Keratinocyte (primary cell): ENCODE measurements at regions not wholly inside any gene's neighbourhood (a gene's known extent, or its start where the extent isn't known, plus 50 kb on each side); places are given as distances from the start of the nearest gene placed in this dataset.

Experiments used
- DNase-seq: peaks from one replicate; pipeline ENCODE4 v3.0.0-alpha.2; 2011; ENCODE audit warnings: low read depth, missing footprints, low spot score
- FAIRE-seq: peaks from 2 replicates; lab custom pipeline; 2011; peaks lifted over from hg19 to GRCh38; lab: Jason Lieb, UNC
- H2AFZ ChIP-seq: 2 replicates; pipeline ENCODE4 v1.6.0; 2012; ENCODE audit warnings: low read length, control low read depth, inconsistent platforms; ENCODE audit not compliant: control insufficient read depth
- H3K27ac ChIP-seq: 2 replicates; pipeline ENCODE4 v1.5.1; 2011; ENCODE audit warnings: low read length; ENCODE audit not compliant: control insufficient read depth, insufficient read depth
- H3K27me3 ChIP-seq: 3 replicates; pipeline ENCODE4 v1.6.0; 2011; ENCODE audit warnings: low read length; ENCODE audit not compliant: control insufficient read depth, insufficient read depth; ENCODE audit errors: extremely low read depth
- H3K36me3 ChIP-seq, 2 experiments: 2 replicates in 1 of 2; 3 replicates in 1 of 2; pipeline ENCODE4 v1.5.1; 2011; ENCODE audit warnings: low read length in 2 of 2, mild to moderate bottlenecking in 1 of 2; ENCODE audit not compliant: control insufficient read depth in 2 of 2, insufficient read depth in 2 of 2; ENCODE audit errors: extremely low read depth in 1 of 2
- H3K4me1 ChIP-seq: 3 replicates; pipeline ENCODE4 v1.5.1; 2011; ENCODE audit warnings: low read length; ENCODE audit not compliant: control insufficient read depth, insufficient read depth; ENCODE audit errors: extremely low read depth
- H3K4me2 ChIP-seq: 3 replicates; pipeline ENCODE4 v1.6.0; 2011; ENCODE audit warnings: low read depth, low read length; ENCODE audit not compliant: control insufficient read depth, insufficient read depth; ENCODE audit errors: extremely low read depth
- H3K4me3 ChIP-seq, 3 experiments: fragments of 200-600 bp in 1 of 3; sonication (generic) in 1 of 3; 2 replicates in 2 of 3; 3 replicates in 1 of 3; pipeline ENCODE4 v1.5.1; 2011 to 2016; ENCODE audit warnings: low read length in 3 of 3, mild to moderate bottlenecking in 3 of 3, control low read depth in 2 of 3, inconsistent platforms in 1 of 3, low read depth in 1 of 3, mixed read lengths in 1 of 3, mixed run types in 1 of 3, moderate library complexity in 1 of 3; ENCODE audit not compliant: control insufficient read depth in 2 of 3, insufficient read depth in 2 of 3; ENCODE audit errors: extremely low read depth in 1 of 3
- H3K79me2 ChIP-seq: 2 replicates; pipeline ENCODE4 v1.6.0; 2012; ENCODE audit warnings: low read length; ENCODE audit not compliant: control insufficient read depth, insufficient read depth
- H3K9ac ChIP-seq: 3 replicates; pipeline ENCODE4 v1.6.0; 2011; ENCODE audit warnings: low read length; ENCODE audit not compliant: control insufficient read depth, insufficient read depth; ENCODE audit errors: extremely low read depth
- H3K9me1 ChIP-seq: 3 replicates; pipeline ENCODE4 v1.6.0; 2011; ENCODE audit warnings: low read length; ENCODE audit not compliant: control insufficient read depth, insufficient read depth; ENCODE audit errors: extremely low read depth
- H3K9me3 ChIP-seq: 2 replicates; pipeline ENCODE4 v1.5.1; 2012; ENCODE audit warnings: low read depth, low read length; ENCODE audit not compliant: control insufficient read depth
- H4K20me1 ChIP-seq: 3 replicates; pipeline ENCODE4 v1.6.0; 2011; ENCODE audit warnings: low read length; ENCODE audit not compliant: control insufficient read depth, insufficient read depth; ENCODE audit errors: extremely low read depth
- EZH2 ChIP-seq: IDR thresholded peaks from one replicate; pipeline ENCODE4 v1.6.1; 2012; ENCODE audit warnings: inconsistent platforms, mild to moderate bottlenecking, low read length, moderate library complexity
- dilution Hi-C: fragments of 300-500 bp; cut with MboI; formaldehyde crosslinking; loops from one replicate; pipeline ENCODE4 v1.7.0; 2020; ENCODE audit warnings: low sequenced_read_pairs; ENCODE audit not compliant: extremely low pct_ligation_motif_present
- TF ChIP-seq, protein P1 (sequence below), 3 experiments: IDR thresholded peaks in 1 of 3; conservative IDR thresholded peaks in 1 of 3; optimal IDR thresholded peaks in 1 of 3; 2 replicates in 2 of 3; 3 replicates in 1 of 3; pipeline versions ENCODE3 to v1.5.1; 2011; ENCODE audit warnings: low read length in 3 of 3, mild to moderate bottlenecking in 3 of 3, moderate library complexity in 2 of 3, control low read depth in 1 of 3, inconsistent platforms in 1 of 3; ENCODE audit not compliant: insufficient read depth in 2 of 3; ENCODE audit errors: extremely low read depth in 1 of 3

DNA sequence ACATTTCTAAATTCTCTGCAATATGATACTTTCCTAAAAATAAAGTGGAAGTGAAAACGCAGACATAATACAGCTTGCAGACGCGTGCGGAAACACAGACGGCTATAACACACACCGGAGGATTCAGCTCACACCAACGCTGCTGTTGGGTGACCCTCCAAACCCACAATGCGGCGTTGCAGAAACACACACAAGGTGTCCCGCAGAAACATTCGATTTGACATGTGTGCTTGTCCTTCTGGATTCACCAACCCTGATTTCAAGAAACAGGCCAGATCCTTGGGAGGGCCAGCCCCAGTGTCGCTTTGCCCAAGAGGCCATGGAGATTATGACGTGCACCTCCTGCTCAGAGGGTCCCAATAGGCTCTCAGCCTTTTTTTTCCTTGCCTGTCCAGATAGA is 136.7 kb upstream of the TCERG1L start:
- Histone ChIP-seq H2AFZ (no peak overlapping the region), H3K27me3 (no peaks in the 10 kb centered on the region), H4K20me1 (no peaks in the 10 kb centered on the region), H3K79me2 (no peaks in the 10 kb centered on the region), H3K4me3 (no peak overlapping the region), H3K36me3 (no peaks in the 10 kb centered on the region), H3K4me1 (no peaks in the 10 kb centered on the region), H3K9ac (no peak overlapping the region), H3K27ac (no peak overlapping the region), H3K9me3 (peaks cover 2% of the 10 kb centered on the region), H3K4me2 (no peak overlapping the region), H3K9me1 (no peaks in the 10 kb centered on the region)
- no peak for TF ChIP-seq EZH2
- TF ChIP-seq, protein P1, sequence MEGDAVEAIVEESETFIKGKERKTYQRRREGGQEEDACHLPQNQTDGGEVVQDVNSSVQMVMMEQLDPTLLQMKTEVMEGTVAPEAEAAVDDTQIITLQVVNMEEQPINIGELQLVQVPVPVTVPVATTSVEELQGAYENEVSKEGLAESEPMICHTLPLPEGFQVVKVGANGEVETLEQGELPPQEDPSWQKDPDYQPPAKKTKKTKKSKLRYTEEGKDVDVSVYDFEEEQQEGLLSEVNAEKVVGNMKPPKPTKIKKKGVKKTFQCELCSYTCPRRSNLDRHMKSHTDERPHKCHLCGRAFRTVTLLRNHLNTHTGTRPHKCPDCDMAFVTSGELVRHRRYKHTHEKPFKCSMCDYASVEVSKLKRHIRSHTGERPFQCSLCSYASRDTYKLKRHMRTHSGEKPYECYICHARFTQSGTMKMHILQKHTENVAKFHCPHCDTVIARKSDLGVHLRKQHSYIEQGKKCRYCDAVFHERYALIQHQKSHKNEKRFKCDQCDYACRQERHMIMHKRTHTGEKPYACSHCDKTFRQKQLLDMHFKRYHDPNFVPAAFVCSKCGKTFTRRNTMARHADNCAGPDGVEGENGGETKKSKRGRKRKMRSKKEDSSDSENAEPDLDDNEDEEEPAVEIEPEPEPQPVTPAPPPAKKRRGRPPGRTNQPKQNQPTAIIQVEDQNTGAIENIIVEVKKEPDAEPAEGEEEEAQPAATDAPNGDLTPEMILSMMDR (optimal IDR thresholded peaks at IDR 0.05 in 1 of 3, IDR thresholded peaks at IDR 0.05 in 1 of 3, conservative IDR thresholded peaks at IDR 0.05 in 1 of 3; ENCODE audit: extremely low read depth in 1 of 3, insufficient read depth in 2 of 3, low read length in 3 of 3) = no peak
- FAIRE-seq (no peak), DNase-seq (no peak)
- dilution Hi-C loops = no loop called here

DNA sequence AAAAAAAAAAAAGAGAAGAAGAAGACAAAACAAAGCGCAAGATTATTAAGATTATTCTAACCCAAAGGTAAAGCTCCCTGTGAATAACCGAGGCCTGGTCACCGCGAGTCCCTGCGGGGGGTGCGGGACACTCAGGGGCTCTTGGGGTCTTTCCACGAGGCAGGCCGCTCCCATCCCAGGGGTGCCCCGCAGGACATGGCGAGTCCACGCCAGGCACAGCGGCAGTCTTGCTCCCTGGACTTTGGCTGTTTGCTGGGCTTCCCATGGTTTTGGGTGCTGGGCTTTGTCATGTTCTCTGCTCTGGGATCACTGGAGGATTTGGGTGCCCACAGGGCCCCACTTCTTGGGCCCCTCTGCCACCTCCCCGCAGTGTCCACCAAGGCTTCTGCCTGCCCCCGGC is 137.4 kb upstream of the TCERG1L start:
- H3K9me3 ChIP-seq = peaks cover 2% of the 10 kb centered on the region
- H3K27me3 ChIP-seq = no peaks in the 10 kb centered on the region
- FAIRE-seq (no peak), DNase-seq (no peak)
- H3K27ac ChIP-seq = no peak overlapping the region
- H3K4me1 ChIP-seq = no peaks in the 10 kb centered on the region
- no peaks in the 10 kb centered on the region for H3K36me3 ChIP-seq
- no peaks in the 10 kb centered on the region for H4K20me1 ChIP-seq
- H2AFZ ChIP-seq = no peak overlapping the region
- H3K79me2 ChIP-seq = no peaks in the 10 kb centered on the region
- no peaks in the 10 kb centered on the region for H3K9me1 ChIP-seq
- H3K4me2 ChIP-seq = no peak overlapping the region
- TF ChIP-seq EZH2 = no peak
- TF ChIP-seq, protein P1 (optimal IDR thresholded peaks at IDR 0.05 in 1 of 3, IDR thresholded peaks at IDR 0.05 in 1 of 3, conservative IDR thresholded peaks at IDR 0.05 in 1 of 3; ENCODE audit: extremely low read depth in 1 of 3, insufficient read depth in 2 of 3, low read length in 3 of 3) = no peak
- H3K4me3 ChIP-seq = no peak overlapping the region
- dilution Hi-C loops = no loop called here
- H3K9ac ChIP-seq = no peak overlapping the region
